ENCODE measurements at regions not wholly inside any gene's neighbourhood (a gene's known extent, or its start where the extent isn't known, plus 50 kb on each side); places are given as distances from the start of the nearest gene placed in this dataset.
"Not testable (repeated sequence)": the region's sequence is repeated elsewhere in the genome, so short reads cannot be mapped to it uniquely, and the experiment has no call there.

GRCh38 chr5:154653418-154653763 lies 101.8 kb upstream of the LARP1 start:
- DNase-seq (ENCODE audit: low spot score) = no peak

GRCh38 chr5:154652746-154653417 lies 102.3 kb upstream of the LARP1 start:
- no peak for DNase-seq (ENCODE audit: low spot score)

- not testable (repeated sequence) for DNase-seq (ENCODE audit: low spot score)
Observed at GRCh38 chr5:154651795-154652194, 103.4 kb upstream of the LARP1 start.

- DNase-seq (ENCODE audit: low spot score) = no peak
Observed at GRCh38 chr5:154648706-154649105, 106.5 kb upstream of the LARP1 start.

- no peak for DNase-seq (ENCODE audit: low spot score)
Observed at GRCh38 chr5:154648229-154648628, 106.9 kb upstream of the LARP1 start.

- no peak for DNase-seq (ENCODE audit: low spot score)
Observed at GRCh38 chr5:154647761-154648145, 107.4 kb upstream of the LARP1 start.

- no peak for DNase-seq (ENCODE audit: low spot score)
Observed at GRCh38 chr5:154647114-154647760, 107.9 kb upstream of the LARP1 start.

GRCh38 chr5:154646745-154647113 lies 108.4 kb upstream of the LARP1 start:
- DNase-seq (ENCODE audit: low spot score) = no peak

GRCh38 chr5:154644745-154645411 lies 110.3 kb upstream of the LARP1 start:
- no peak for DNase-seq (ENCODE audit: low spot score)

GRCh38 chr5:154642499-154643245 lies 112.5 kb upstream of the LARP1 start:
- peak; percentile 56 for DNase-seq (ENCODE audit: low spot score)

GRCh38 chr5:154640213-154640831 lies 114.9 kb upstream of the LARP1 start:
- peak; percentile 46 for DNase-seq (ENCODE audit: low spot score)

- not testable (repeated sequence) for DNase-seq (ENCODE audit: low spot score)
Observed at GRCh38 chr5:154636786-154637185, 118.4 kb upstream of the LARP1 start.

GRCh38 chr5:154636271-154636670 lies 118.9 kb upstream of the LARP1 start:
- DNase-seq (ENCODE audit: low spot score) = not testable (repeated sequence)

GRCh38 chr5:154633744-154634143 lies 121.4 kb upstream of the LARP1 start:
- DNase-seq (ENCODE audit: low spot score) = not testable (repeated sequence)

GRCh38 chr5:154631141-154631540 lies 124.0 kb upstream of the LARP1 start:
- no peak for DNase-seq (ENCODE audit: low spot score)

GRCh38 chr5:154630410-154630809 lies 124.8 kb upstream of the LARP1 start:
- DNase-seq (ENCODE audit: low spot score) = no peak

- no peak for DNase-seq (ENCODE audit: low spot score)
Observed at GRCh38 chr5:154628685-154629084, 126.5 kb upstream of the LARP1 start.

GRCh38 chr5:154627698-154628678 lies 127.2 kb upstream of the LARP1 start:
- no peak for DNase-seq (ENCODE audit: low spot score)

- no peak for DNase-seq (ENCODE audit: low spot score)
Observed at GRCh38 chr5:154626876-154627557, 128.2 kb upstream of the LARP1 start.

- DNase-seq (ENCODE audit: low spot score) = no peak
Observed at GRCh38 chr5:154625031-154625430, 130.1 kb upstream of the LARP1 start.

Measured in NAMALWA (cell line).